Prostate gland (tissue), 2 donors: ENCODE measurements at regions not wholly inside any gene's neighbourhood (a gene's known extent, or its start where the extent isn't known, plus 50 kb on each side); places are given as distances from the start of the nearest gene placed in this dataset.

Experiments used
- CTCF ChIP-seq, 4 experiments: fragments of 200-600 bp in 2 of 4; fragments of 450-650 bp in 2 of 4; sonication (generic) in 2 of 4; IDR thresholded peaks; 1 replicate in 3 of 4; 2 replicates in 1 of 4; pipeline ENCODE4 v1.5.1; 2016 to 2019; ENCODE audit warnings: antibody characterized with exemption in 4 of 4, mild to moderate bottlenecking in 2 of 4, moderate library complexity in 2 of 4
- POLR2A ChIP-seq: fragments of 450-650 bp; IDR thresholded peaks from one replicate; pipeline ENCODE4 v1.6.1; 2016; ENCODE audit warnings: antibody characterized with exemption, mild to moderate bottlenecking

GRCh38 chr2:100664021-100664755 lies 101.4 kb downstream of the PDCL3 start:
- TF ChIP-seq CTCF (IDR thresholded peaks at IDR 0.05) (no peak), POLR2A (no peak)
